HepG2 (cell line): ENCODE measurements at regions not wholly inside any gene's neighbourhood (a gene's known extent, or its start where the extent isn't known, plus 50 kb on each side); places are given as distances from the start of the nearest gene placed in this dataset.

ENCODE experiments used
- ATF7 ChIP-seq, 2 experiments: fragments of 450-650 bp in 1 of 2; sonication (generic) in 1 of 2; formaldehyde crosslinking in 1 of 2; IDR thresholded peaks; 2 replicates each; pipeline versions ENCODE4 v1.4.0 to v1.6.1; 2016 to 2020; ENCODE audit warnings: antibody characterized with exemption in 1 of 2, mild to moderate bottlenecking in 1 of 2, missing genetic modification reagents in 1 of 2
- CREB1 ChIP-seq, 2 experiments: fragments of 450-650 bp in 1 of 2; IDR thresholded peaks; 2 replicates each; pipeline ENCODE4 v1.6.1; 2016 to 2017; ENCODE audit warnings: control low read depth in 1 of 2, mild to moderate bottlenecking in 1 of 2, missing compliant biosample characterization in 1 of 2, missing genetic modification characterization in 1 of 2
- HNRNPLL ChIP-seq: fragments of 200-400 bp; formaldehyde crosslinking; IDR thresholded peaks from 2 replicates; pipeline ENCODE4 v1.6.1; 2017; ENCODE audit warnings: mild to moderate bottlenecking, low read depth, low read length; ENCODE audit not compliant: poor library complexity, severe bottlenecking
- RARA ChIP-seq: IDR thresholded peaks from 2 replicates; pipeline ENCODE4 v1.6.1; 2016; ENCODE audit warnings: missing genetic modification reagents, missing compliant biosample characterization
- ZNF841 ChIP-seq: sonication (generic); formaldehyde crosslinking; IDR thresholded peaks from 2 replicates; pipeline ENCODE4 v1.8.1; 2023; ENCODE audit warnings: missing genetic modification reagents, borderline replicate concordance
- ZNF850 ChIP-seq: sonication (generic); formaldehyde crosslinking; conservative IDR thresholded peaks from 2 replicates; pipeline ENCODE4 v1.9.0; 2021; ENCODE audit warnings: mild to moderate bottlenecking, missing genetic modification reagents
- TF ChIP-seq, protein P1 (sequence below): sonication (generic); formaldehyde crosslinking; IDR thresholded peaks from 2 replicates; pipeline ENCODE4 v1.4.0; 2020; ENCODE audit warnings: mild to moderate bottlenecking, missing genetic modification reagents, borderline replicate concordance
- TF ChIP-seq, protein P2 (sequence below): sonication (generic); formaldehyde crosslinking; IDR thresholded peaks from 2 replicates; pipeline ENCODE4 v1.4.0; 2020; ENCODE audit warnings: missing genetic modification reagents

DNA sequence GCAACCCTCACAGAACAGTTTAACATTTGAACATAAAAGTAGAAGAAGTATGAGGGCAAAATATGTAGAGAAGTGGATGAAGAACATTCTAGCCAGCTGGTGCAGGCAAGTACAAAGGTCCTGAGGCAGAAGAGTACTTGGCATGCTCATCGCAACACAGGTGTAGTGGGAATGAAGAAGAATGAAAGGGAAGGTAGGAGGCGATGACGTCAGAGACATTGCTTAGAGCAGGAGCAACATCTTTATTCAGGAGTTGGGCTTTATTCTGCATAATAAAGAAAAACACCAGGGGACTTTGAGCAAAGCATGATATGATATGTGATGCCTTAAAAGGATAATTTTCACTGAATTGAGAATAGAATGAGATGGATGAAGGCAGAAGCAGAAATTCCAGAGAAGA is 570.6 kb upstream of the CDH9 start (continued):
- TF ChIP-seq, protein P1, sequence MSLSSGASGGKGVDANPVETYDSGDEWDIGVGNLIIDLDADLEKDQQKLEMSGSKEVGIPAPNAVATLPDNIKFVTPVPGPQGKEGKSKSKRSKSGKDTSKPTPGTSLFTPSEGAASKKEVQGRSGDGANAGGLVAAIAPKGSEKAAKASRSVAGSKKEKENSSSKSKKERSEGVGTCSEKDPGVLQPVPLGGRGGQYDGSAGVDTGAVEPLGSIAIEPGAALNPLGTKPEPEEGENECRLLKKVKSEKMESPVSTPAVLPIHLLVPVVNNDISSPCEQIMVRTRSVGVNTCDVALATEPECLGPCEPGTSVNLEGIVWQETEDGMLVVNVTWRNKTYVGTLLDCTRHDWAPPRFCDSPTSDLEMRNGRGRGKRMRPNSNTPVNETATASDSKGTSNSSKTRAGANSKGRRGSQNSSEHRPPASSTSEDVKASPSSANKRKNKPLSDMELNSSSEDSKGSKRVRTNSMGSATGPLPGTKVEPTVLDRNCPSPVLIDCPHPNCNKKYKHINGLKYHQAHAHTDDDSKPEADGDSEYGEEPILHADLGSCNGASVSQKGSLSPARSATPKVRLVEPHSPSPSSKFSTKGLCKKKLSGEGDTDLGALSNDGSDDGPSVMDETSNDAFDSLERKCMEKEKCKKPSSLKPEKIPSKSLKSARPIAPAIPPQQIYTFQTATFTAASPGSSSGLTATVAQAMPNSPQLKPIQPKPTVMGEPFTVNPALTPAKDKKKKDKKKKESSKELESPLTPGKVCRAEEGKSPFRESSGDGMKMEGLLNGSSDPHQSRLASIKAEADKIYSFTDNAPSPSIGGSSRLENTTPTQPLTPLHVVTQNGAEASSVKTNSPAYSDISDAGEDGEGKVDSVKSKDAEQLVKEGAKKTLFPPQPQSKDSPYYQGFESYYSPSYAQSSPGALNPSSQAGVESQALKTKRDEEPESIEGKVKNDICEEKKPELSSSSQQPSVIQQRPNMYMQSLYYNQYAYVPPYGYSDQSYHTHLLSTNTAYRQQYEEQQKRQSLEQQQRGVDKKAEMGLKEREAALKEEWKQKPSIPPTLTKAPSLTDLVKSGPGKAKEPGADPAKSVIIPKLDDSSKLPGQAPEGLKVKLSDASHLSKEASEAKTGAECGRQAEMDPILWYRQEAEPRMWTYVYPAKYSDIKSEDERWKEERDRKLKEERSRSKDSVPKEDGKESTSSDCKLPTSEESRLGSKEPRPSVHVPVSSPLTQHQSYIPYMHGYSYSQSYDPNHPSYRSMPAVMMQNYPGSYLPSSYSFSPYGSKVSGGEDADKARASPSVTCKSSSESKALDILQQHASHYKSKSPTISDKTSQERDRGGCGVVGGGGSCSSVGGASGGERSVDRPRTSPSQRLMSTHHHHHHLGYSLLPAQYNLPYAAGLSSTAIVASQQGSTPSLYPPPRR = no peak
- TF ChIP-seq HNRNPLL (no peak), ATF7 (IDR thresholded peaks at IDR 0.05) (peak; percentile 96), ATF7 (CRISPR knock-in tag; IDR thresholded peaks at IDR 0.05) (no peak), CREB1 (IDR thresholded peaks at IDR 0.05) (peak; percentile 95), CREB1 (CRISPR knock-in tag; IDR thresholded peaks at IDR 0.05) (no peak), RARA (CRISPR knock-in tag) (no peak), ZNF841 (no peak), ZNF850 (CRISPR knock-in tag) (no peak)
- TF ChIP-seq, protein P2, sequence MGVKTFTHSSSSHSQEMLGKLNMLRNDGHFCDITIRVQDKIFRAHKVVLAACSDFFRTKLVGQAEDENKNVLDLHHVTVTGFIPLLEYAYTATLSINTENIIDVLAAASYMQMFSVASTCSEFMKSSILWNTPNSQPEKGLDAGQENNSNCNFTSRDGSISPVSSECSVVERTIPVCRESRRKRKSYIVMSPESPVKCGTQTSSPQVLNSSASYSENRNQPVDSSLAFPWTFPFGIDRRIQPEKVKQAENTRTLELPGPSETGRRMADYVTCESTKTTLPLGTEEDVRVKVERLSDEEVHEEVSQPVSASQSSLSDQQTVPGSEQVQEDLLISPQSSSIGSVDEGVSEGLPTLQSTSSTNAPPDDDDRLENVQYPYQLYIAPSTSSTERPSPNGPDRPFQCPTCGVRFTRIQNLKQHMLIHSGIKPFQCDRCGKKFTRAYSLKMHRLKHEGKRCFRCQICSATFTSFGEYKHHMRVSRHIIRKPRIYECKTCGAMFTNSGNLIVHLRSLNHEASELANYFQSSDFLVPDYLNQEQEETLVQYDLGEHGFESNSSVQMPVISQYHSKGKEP (CRISPR knock-in tag) = no peak
